ENCODE measurements at regions not wholly inside any gene's neighbourhood (a gene's known extent, or its start where the extent isn't known, plus 50 kb on each side); places are given as distances from the start of the nearest gene placed in this dataset.
"Not testable (repeated sequence)": the region's sequence is repeated elsewhere in the genome, so short reads cannot be mapped to it uniquely, and the experiment has no call there.

DNA sequence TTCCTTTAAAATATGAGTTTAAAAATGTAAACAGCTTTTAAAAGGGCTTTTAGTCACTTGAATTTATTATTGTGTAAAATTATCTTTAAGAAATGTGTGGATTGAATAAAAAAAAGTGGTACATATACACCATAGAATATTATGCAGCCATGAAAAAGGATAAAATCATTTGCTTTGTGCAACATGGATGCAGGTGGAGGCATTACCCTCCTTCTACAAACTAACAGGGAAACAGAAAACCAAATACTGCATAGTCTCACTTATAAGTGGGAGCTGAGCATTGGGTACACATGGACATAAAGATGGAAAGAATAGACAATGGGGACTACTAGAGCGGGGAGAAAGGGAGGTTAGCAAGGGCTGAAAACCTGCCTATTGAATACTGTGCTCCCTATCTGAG lies 999.3 kb downstream of the SLITRK5 start:
- no peak overlapping the region for H3K4me3 ChIP-seq (ENCODE audit: low read depth, low read length)

DNA sequence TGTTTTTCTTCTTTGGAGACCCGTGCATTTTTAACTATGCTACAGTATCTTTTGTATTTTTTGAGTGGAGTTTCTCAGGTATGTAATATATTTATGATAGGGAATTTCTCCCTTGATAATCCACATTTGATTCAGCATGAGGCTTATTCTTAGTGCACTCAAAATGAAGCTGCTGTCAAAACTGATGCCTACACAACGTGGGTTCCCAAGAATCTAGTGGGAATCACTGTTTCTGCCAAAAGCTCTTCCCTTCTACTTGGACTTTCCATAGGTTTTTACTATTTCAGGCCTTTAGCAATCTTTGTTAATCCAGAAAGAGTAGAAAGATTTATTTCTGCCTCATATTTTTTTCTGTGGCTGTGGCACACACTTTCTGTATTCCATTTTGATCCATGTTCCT lies 1003.7 kb downstream of the SLITRK5 start:
- no peak overlapping the region for H3K4me3 ChIP-seq (ENCODE audit: low read depth, low read length)

- no peak overlapping the region for H3K4me3 ChIP-seq (ENCODE audit: low read depth, low read length)
Measured at GRCh38 chr13:88675347-88675996, 1004.3 kb downstream of the SLITRK5 start.

GRCh38 chr13:88676016-88676415 lies 1004.8 kb downstream of the SLITRK5 start:
- no peak overlapping the region for H3K4me3 ChIP-seq (ENCODE audit: low read depth, low read length)

GRCh38 chr13:88685459-88685858 lies 1014.3 kb downstream of the SLITRK5 start:
- H3K4me3 ChIP-seq (ENCODE audit: low read depth, low read length): no peak overlapping the region

GRCh38 chr13:88701551-88701950 lies 1030.4 kb downstream of the SLITRK5 start:
- no peak overlapping the region for H3K4me3 ChIP-seq (ENCODE audit: low read depth, low read length)

GRCh38 chr13:88704600-88705275 lies 1033.6 kb downstream of the SLITRK5 start:
- H3K4me3 ChIP-seq (ENCODE audit: low read depth, low read length): no peak overlapping the region

DNA sequence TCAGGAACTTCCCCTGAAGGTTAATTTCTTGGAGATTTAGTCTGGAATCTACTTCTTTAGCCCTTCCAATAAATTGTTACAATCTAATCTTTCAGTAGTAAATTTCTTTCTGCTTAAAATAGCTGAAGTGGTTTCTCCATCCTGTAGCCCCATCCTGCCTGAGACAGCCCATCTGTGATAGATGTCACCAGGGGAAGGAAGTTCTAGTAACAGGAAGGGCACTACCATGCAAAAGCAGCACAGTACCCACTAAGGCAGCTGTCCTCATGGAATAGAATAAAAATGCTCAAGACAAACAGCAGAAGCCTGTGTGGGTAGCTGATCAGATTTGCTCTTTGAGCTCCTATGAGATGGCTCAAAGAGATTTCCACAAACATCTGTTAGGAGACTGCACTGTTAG lies 1036.5 kb downstream of the SLITRK5 start:
- H3K4me3 ChIP-seq (ENCODE audit: low read depth, low read length): no peak overlapping the region

- no peak overlapping the region for H3K4me3 ChIP-seq (ENCODE audit: low read depth, low read length)
Measured at GRCh38 chr13:88717946-88718345, 1046.8 kb downstream of the SLITRK5 start.

- no peak overlapping the region for H3K4me3 ChIP-seq (ENCODE audit: low read depth, low read length)
Measured at GRCh38 chr13:88718781-88719180, 1047.6 kb downstream of the SLITRK5 start.

DNA sequence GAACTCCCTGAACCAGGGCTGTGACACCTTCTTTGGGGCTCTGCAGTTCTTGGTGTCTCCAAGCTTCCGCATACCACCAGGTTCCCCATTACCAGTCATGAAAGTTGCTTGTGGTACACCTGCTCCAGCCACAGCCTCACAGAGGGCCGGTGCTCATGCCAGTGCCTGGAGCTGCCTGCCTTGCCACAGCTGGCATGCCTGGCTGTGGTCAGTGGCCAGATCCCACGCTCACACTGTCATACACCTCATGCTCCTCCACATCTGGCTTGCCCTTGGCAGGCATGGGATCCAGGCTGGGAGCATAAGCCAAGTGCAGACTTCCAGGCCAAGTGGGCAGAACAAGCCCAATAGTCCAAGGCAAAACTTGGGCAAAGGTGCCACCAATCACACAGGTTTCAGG lies 1054.9 kb downstream of the SLITRK5 start:
- no peak overlapping the region for H3K4me3 ChIP-seq (ENCODE audit: low read depth, low read length)

DNA sequence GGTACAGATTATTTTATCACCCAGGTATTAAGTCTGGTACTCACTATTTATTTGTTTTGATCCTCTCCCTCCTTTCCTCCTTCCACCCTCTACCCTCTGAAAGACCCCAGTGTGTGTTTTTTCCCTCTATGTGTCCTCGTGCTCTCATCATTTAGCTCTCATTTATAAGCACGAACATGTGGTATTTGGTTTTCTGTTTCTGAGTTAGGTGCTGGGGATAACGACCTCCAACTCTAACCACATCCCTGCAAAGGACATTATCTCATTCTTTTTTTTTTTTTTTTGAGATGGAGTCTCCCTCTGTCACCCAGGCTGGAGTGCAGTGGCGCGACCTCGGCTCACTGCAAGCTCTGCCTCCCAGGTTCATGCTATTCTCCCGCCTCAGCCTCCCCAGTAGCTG lies 1056.1 kb downstream of the SLITRK5 start:
- H3K4me3 ChIP-seq (ENCODE audit: low read depth, low read length): not testable (repeated sequence)

GRCh38 chr13:88729605-88730004 lies 1058.4 kb downstream of the SLITRK5 start:
- no peak overlapping the region for H3K4me3 ChIP-seq (ENCODE audit: low read depth, low read length)

GRCh38 chr13:88736026-88736425 lies 1064.9 kb downstream of the SLITRK5 start:
- H3K4me3 ChIP-seq (ENCODE audit: low read depth, low read length): no peak overlapping the region

DNA sequence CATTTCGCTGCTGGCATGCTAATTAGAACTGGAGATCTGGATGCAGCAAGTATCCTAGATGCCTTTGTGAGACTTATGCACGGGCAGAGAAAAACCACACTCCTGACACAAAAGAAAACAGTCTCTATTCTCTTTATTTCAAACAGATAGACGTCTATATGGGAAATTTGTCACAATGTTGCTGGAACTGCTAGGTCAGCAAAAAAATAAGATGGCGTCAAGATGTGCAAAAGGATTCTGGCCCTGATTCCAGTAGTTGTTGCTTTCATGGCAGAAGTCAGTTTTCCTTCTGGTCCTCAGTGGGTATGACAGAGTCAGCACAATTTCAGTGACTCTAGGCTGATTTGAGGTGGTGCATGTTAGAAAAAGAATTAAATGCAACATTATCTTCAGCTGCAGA lies 1068.0 kb downstream of the SLITRK5 start:
- H3K4me3 ChIP-seq (ENCODE audit: low read depth, low read length): no peak overlapping the region

DNA sequence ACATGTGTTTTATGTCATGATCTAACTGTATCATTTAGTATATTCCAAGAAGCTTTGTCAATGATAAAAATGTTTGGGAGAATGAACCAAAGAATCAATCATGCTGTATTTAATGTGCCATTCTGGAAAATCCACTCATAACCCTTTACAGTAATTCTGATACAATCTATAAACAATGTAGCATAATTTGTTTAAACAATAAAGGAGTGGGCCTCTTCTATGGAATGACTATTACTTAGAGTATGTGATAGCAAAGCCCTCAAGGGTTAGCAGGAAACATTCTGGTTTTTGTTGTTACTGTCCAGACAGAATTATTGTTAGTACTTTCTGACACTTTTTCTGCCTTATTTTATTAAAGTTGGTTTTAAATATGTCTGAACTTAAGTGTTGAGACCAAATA lies 1073.1 kb downstream of the SLITRK5 start:
- H3K4me3 ChIP-seq (ENCODE audit: low read depth, low read length): no peak overlapping the region

- H3K4me3 ChIP-seq (ENCODE audit: low read depth, low read length): no peak overlapping the region
Measured at GRCh38 chr13:88745011-88745410, 1073.8 kb downstream of the SLITRK5 start.

GRCh38 chr13:88752041-88752440 lies 1080.9 kb downstream of the SLITRK5 start:
- no peak overlapping the region for H3K4me3 ChIP-seq (ENCODE audit: low read depth, low read length)

DNA sequence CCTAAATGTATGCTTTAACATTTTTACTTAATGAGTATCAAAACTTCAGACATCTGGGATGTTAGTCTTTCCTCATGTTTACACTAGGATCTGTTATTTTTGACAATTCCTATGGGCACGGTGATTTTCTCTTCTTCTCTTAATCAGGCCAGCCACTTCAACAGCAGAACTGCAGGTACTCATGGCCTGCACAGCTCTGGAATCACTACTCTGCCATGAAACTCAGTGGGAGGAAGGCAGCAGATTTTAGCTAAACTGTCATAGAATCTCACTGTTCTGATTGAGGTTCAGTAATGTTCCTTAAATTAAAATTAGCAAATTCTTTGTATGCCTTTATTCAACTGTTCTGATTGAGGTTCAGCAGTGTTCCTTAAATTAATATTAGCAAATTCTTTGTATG lies 1083.0 kb downstream of the SLITRK5 start:
- no peak overlapping the region for H3K4me3 ChIP-seq (ENCODE audit: low read depth, low read length)

GRCh38 chr13:88761145-88761544 lies 1090.0 kb downstream of the SLITRK5 start:
- H3K4me3 ChIP-seq (ENCODE audit: low read depth, low read length): no peak overlapping the region

DNA sequence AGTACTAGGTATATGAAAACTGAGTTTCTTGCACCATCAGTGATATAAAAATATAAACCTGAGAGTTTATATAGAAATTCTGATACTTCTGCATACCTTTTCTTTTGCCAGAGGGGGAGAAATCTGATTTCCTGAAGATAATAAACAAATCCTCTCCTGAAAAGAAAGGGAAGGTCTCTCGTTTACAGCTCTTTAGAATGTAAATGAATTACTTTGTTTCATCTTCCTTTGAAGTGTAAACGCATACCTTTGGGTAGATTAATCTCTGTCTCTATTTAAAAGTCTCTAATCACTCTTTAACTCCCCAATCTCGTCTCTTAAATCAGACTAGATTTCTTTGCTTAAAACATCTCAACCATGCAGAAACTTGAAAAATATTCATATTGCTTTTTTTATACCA lies 1092.9 kb downstream of the SLITRK5 start:
- no peak overlapping the region for H3K4me3 ChIP-seq (ENCODE audit: low read depth, low read length)

DNA sequence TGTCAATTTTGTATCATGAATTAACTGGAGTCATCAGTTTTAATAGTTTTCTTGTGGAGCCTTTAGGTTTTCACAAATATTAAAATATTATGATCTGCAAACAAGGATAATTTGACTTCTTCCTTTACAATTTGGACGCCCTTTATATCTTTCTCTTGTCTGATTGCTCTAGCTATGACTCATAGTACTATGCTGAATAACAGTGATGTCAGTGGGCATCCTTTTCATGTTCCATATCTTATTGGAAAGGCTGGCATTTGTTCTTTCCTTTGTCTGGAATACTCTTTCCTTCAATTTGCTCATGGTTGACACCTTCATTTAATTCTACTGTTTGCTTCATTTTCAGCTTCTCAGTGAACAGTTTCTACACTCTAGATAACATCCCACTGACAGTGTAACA lies 1129.3 kb downstream of the SLITRK5 start:
- no peak overlapping the region for H3K4me3 ChIP-seq (ENCODE audit: low read depth, low read length)

DNA sequence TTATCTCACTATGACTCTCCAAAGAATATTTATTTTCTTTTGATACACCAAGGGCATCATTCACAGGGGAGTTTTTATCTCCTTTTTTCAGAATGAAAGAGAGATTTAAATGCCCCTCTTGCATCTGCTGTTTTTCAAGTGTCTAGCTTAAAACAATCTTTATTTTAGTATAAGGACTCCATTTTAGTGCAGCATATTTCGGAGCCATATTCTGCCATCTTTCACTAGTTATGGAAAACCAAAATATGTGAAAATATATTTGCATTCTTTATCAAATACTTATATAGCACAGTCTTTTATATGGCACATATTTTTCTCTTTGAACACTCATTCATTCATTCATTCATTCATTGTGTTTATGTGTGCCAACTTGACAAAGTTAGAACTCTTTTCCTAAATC lies 1130.2 kb downstream of the SLITRK5 start:
- H3K4me3 ChIP-seq (ENCODE audit: low read depth, low read length): no peak overlapping the region

All from iPS-11a (cell line).